GM12873 (cell line): ENCODE measurements at regions not wholly inside any gene's neighbourhood (a gene's known extent, or its start where the extent isn't known, plus 50 kb on each side); places are given as distances from the start of the nearest gene placed in this dataset.

Experiments used
- TF ChIP-seq, protein P1 (sequence below): IDR thresholded peaks from 2 replicates; pipeline ENCODE4 v1.5.1; 2012; ENCODE audit warnings: low read depth, mild to moderate bottlenecking, moderate library complexity, low read length, control low read depth; ENCODE audit not compliant: insufficient read depth; ENCODE audit errors: missing control alignments

DNA sequence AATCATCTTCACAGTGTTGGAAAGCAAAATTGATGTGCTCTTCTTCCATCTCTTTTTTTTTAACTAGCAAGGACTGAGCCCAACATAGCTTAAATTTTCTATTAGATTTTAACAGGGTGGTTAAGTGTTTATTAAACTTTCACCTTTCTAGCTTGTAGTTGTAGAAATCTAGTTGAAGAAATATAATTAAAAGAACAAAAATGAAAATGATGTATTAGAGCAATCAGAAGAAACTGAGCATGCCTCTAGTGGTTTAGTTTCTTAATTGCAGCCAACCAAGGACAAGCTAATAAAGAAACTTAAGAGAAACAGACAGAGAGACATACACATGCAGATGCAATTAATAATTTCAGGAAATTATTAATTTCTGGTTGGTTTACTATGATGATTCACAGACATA, 673.0 kb upstream of the LMO3 start:
- TF ChIP-seq, protein P1, sequence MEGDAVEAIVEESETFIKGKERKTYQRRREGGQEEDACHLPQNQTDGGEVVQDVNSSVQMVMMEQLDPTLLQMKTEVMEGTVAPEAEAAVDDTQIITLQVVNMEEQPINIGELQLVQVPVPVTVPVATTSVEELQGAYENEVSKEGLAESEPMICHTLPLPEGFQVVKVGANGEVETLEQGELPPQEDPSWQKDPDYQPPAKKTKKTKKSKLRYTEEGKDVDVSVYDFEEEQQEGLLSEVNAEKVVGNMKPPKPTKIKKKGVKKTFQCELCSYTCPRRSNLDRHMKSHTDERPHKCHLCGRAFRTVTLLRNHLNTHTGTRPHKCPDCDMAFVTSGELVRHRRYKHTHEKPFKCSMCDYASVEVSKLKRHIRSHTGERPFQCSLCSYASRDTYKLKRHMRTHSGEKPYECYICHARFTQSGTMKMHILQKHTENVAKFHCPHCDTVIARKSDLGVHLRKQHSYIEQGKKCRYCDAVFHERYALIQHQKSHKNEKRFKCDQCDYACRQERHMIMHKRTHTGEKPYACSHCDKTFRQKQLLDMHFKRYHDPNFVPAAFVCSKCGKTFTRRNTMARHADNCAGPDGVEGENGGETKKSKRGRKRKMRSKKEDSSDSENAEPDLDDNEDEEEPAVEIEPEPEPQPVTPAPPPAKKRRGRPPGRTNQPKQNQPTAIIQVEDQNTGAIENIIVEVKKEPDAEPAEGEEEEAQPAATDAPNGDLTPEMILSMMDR: peak; percentile 18

DNA sequence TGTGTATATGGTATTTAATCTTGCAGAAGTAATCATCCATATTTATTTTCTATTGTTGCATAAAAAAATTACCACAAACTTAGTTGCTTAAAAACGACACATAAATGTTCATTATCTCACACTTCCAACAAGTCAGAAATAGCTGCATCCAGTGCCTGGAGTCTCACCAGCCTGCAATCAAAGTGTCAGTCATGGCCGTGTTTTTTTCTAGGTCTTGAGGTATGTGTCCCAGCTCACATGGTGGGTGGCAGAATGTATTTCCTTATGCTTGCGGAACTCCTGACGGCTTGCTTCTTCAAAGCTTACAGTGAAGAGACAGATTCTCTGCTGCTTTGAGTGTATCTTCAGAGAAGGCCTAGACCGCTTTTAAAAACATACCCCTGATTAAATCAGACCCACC, 670.2 kb upstream of the LMO3 start:
- TF ChIP-seq, protein P1: no peak

DNA sequence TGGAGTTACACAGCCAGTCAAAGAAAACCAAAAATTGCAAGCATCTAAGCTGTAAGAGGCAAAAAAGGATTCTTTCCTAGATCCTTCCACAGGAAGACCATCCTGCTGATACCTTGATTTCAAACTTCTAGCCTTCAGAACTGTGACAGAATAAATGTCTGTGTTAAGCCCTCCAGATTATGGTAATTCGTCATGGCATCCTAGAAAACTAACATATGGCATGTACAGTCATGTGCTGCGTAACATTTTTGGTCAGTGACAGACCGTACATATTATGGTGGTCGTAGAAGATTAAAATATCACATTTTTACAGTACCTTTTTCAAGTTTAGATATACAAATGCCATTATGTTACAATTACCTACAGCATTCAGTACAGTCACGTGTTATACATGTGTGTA, 660.9 kb upstream of the LMO3 start:
- TF ChIP-seq, protein P1: no peak

DNA sequence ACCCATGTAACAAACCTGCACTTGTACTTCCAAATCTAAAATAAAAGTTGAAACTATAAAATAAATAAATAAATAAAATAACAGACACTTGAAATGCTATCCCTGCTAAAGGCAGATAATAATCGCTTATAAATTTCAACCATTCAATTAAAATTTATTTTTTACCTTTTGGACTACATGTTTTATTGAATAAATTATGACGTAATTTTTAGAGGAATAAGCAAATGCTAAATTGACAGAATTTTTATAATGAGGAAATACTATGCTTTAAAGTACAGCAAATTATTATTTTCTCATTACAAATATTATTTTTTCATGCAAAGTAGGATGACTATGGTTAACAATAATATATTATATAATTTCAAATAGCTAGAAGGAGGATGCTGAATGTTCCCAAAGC, 658.6 kb upstream of the LMO3 start:
- TF ChIP-seq, protein P1: no peak

DNA sequence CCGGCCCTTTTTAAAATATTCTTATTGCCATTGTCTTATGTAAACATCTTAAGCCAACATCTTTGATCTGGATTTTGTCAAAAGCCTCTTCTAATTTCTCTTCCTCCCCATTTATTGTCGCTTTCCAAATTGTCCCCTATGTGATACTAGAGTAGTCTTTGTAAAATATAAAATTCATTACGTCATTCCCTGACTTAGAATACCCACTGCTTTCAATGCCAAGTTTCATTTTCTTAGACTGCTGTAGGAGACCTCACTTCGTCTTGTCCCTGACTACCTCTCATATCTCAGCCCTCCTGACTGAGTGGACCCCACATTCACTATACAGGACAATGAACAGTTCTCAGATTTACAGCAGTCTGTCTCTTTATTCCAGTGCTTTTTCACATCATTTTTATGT, 633.9 kb upstream of the LMO3 start:
- TF ChIP-seq, protein P1: no peak

DNA sequence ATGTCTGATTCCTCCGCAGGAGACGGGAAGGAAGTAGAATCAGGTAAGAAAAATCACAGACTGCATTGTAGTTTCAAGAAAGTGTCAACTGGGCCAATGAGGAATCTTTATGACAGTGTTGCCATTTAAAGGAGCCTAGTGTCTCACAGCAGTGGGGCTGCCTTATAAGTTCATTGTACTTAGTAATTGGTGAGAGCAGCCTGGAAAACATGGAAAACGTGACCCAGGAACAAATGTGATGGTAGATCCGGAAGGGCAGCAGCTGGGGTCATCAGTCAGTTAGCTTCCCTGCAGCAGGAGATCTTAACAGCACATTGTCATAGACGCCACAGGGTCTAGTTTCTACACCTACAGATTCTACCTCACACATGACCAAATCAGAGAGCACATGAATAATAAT, 630.0 kb upstream of the LMO3 start:
- TF ChIP-seq, protein P1: no peak

DNA sequence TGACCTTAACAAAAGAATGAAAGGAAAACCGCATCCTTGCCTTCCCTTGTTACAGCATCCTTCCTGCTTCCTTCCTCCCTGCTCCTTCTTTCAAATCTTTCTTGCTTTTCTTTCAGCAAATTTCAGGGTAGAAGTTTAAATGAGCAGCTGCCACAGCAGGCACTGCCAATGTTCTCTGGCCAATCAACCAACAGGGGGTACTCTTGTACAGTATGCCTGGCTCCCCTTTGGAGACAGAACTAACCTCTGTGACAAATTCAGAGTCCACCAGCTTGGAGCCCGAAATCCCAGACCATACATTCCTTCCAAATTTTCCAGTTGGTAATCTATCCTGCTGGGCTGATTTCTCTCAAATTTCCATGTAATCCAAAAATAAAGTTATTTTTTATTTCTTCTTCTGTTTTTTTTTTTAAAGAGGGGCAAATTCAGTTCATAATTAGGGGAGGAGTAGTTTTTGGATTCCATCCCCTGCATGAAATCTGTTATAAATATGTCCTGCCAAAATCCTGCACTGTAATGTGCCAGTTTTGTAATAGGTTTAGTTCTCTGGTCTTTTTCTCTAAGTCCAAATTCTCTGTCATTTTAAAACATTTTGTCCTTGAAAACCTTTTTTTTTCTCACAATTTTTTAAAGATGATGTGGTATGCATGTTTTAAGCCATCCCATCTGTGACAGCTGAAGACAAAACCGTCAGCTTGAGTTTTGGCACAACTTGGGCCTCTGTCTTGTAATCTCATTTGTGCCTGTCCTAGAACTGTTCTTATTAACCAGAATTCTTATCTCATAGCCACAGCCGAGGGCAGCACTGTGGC, 610.0 kb upstream of the LMO3 start:
- TF ChIP-seq, protein P1: no peak

DNA sequence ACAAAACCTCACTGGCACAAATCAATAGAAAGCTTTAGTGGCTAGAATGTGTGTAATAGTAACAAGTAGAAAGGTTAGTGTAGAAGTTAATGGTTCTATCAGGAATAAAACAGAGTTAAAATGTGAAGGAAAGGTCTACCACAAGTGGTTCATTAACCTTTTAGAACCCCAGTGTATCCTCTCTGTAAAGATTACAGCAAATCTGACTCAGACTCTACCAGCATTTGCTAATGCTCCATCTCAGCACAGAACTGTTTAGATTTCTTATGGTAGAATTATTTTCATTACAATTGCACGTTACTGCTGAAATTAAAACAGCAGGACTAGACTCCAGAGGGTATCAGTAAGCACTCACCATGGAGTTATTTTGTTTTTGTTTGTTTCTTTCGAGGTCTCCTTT, 609.0 kb upstream of the LMO3 start:
- TF ChIP-seq, protein P1: no peak
